C4-2B (cell line): ENCODE measurements at regions not wholly inside any gene's neighbourhood (a gene's known extent, or its start where the extent isn't known, plus 50 kb on each side); places are given as distances from the start of the nearest gene placed in this dataset.

Experiments
- H3K27ac ChIP-seq: fragments of 450-650 bp; 2 replicates; pipeline ENCODE4 v1.5.1; 2017
- CTCF ChIP-seq: fragments of 450-650 bp; conservative IDR thresholded peaks from 2 replicates; pipeline ENCODE4 v1.5.1; 2017; ENCODE audit warnings: mild to moderate bottlenecking
- ZFX ChIP-seq: fragments of 450-650 bp; IDR thresholded peaks from 2 replicates; pipeline ENCODE4 v1.6.1; 2017

GRCh38 chr4:67134616-67135015 is 410.7 kb downstream of the CENPC start:
- TF ChIP-seq CTCF = no peak
- no peak for TF ChIP-seq ZFX
- H3K27ac ChIP-seq = no peak overlapping the region

- TF ChIP-seq CTCF (no peak), ZFX (no peak)
- H3K27ac ChIP-seq = no peak overlapping the region
Observed at GRCh38 chr4:67133162-67133561, 412.1 kb downstream of the CENPC start.

- H3K27ac ChIP-seq = no peak overlapping the region
- TF ChIP-seq ZFX = no peak
- TF ChIP-seq CTCF = no peak
Observed at GRCh38 chr4:67131224-67131623, 414.1 kb downstream of the CENPC start.

- TF ChIP-seq CTCF (no peak), ZFX (no peak)
- no peak overlapping the region for H3K27ac ChIP-seq
Observed at GRCh38 chr4:67130411-67130810, 414.9 kb downstream of the CENPC start.

- TF ChIP-seq ZFX = no peak
- TF ChIP-seq CTCF = no peak
- H3K27ac ChIP-seq = no peak overlapping the region
Observed at GRCh38 chr4:67126570-67126969, 418.7 kb downstream of the CENPC start.

- no peak for TF ChIP-seq ZFX
- TF ChIP-seq CTCF = no peak
- no peak overlapping the region for H3K27ac ChIP-seq
Observed at GRCh38 chr4:67125636-67126514, 419.4 kb downstream of the CENPC start.

- no peak for TF ChIP-seq CTCF
- no peak for TF ChIP-seq ZFX
Observed at GRCh38 chr4:67124716-67125115, 420.6 kb downstream of the CENPC start.

More at GRCh38 chr4:67124716-67125115, 420.6 kb downstream of the CENPC start:
- H3K27ac ChIP-seq = no peak overlapping the region
